HG03432 (cell line): ENCODE measurements at regions not wholly inside any gene's neighbourhood (a gene's known extent, or its start where the extent isn't known, plus 50 kb on each side); places are given as distances from the start of the nearest gene placed in this dataset.

Experiments used
- ATAC-seq: cut with Tn5 transposase; IDR thresholded peaks from one replicate; pipeline ENCODE4 v1.9.1; 2021; ENCODE audit warnings: mild to moderate bottlenecking, moderate library complexity; ENCODE audit not compliant: unreplicated experiment

- no peak for ATAC-seq
Measured at GRCh38 chr17:53353919-53354351, 468.8 kb upstream of the KIF2B start.

- no peak for ATAC-seq
Measured at GRCh38 chr17:53344778-53345177, 477.9 kb upstream of the KIF2B start.

- ATAC-seq, result no peak
Measured at GRCh38 chr17:53336281-53336680, 486.4 kb upstream of the KIF2B start.

DNA sequence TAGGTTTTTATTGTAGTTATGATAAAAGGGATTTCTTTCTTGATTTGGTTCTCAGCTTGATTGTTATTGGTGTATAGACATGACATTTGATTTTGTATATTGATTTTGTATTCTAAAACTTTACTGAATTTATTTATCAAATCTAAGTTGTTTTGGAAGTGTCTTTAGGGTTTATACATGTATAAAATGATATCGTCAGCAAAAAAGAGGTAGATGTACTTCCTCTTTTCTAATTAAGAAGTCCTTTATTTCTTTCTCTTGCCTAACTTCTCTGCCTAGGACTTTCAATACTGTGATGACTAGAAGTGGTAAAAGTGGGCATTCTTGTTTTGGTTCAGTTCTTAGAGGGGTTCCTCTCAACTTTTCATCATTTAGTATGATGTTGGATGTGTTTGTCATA lies 487.3 kb upstream of the KIF2B start:
- ATAC-seq, result no peak

GRCh38 chr17:53330756-53331155 lies 492.0 kb upstream of the KIF2B start:
- ATAC-seq, result no peak

- ATAC-seq, result no peak
Measured at GRCh38 chr17:53321651-53322050, 501.1 kb upstream of the KIF2B start.

DNA sequence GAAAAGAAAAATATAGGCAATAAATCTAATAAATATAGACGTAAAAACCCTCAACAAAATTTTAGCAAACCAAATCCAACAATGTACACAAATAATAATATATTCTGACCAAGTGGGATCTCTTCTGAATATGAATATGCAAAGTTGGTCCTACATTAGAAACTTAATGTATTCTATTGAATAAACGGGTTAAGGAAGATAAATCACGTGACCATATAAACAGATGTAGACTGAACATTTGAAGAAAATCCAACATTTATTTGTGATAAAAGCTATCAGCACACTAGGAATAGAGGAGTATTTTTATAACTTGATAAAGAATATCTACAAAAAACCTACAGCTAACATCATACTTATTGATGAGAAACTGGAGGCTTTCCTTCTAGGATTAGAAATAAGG lies 502.8 kb upstream of the KIF2B start:
- no peak for ATAC-seq

DNA sequence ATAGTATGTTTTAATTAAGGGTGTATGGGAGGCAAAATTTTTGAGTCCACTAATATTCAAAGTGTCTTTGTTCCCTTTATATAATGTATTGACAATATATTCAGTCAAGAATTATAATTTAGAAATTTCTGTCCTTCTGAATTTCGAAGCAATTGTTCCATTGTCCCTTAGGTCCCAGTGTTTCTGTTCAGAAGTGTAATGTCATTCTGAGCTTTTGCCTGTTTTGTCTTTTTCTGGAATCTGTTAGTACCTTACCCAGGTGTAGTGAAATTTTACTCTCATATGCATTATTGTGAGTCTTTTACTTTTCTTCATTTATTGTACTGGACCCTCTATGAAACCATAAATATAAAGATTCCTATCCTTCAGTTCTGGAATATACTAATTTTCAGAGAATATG lies 505.7 kb upstream of the KIF2B start:
- ATAC-seq, result no peak

DNA sequence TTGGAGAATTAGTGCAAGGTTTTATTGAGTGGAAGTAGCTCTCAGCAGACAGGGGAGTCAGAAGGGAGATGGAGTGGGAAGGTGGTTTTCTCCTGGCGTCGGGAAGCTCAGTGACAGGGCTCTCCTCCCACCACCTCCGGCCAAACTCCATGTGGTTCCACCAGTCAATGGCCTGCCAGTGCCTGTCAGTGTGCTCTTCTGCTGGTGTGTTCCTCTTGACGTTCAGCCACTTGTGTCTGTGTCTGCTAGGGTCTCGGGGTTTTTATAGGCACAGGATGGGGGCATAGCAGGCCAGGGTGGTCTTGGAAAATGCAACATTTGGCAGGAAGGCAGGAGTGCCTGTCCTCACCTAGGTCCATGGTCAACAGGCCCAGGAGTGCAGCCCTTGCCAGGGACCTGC lies 506.7 kb upstream of the KIF2B start:
- no peak for ATAC-seq

GRCh38 chr17:53314521-53314920 lies 508.2 kb upstream of the KIF2B start:
- ATAC-seq, result no peak

- ATAC-seq, result no peak
Measured at GRCh38 chr17:53313746-53314145, 509.0 kb upstream of the KIF2B start.

DNA sequence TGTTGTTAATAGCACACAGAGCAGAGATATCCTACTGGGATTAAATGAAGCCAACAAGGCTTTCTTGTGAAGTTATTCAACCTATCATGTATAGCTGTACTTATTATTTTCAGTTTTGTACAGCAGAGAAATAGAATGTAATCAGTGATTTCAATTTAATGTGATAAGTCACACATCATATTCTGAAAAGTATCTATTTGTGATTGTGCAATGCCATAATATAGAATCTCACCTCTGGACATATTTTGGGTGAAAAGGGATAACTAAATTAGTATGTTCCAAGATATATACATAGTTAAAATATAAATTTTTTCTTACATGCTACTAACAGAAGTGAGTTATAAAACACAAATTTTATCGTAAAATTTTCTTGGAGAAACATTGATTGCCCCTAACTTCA lies 544.3 kb upstream of the KIF2B start:
- ATAC-seq, result no peak

DNA sequence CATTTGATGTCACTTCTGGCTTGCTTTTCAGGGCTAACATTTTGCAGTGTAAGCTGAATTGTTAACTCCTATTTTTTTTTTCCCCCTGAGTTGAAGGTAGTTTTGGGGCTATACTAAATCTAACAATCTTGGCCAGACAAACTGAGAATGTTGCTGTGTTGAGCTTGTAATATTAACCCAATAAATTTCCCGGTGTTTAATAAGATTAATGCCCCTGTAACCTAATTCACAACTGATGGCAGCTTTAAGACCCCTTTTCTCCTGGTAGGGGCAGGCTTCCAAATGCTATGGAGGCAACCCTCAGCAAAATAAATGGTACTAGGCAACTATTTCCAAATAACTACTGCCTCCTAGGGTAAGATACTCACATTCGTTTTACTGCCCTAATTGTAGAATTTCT lies 549.6 kb upstream of the KIF2B start:
- ATAC-seq, result no peak

- no peak for ATAC-seq
Measured at GRCh38 chr17:53270936-53271335, 551.8 kb upstream of the KIF2B start.

GRCh38 chr17:53264730-53265129 lies 558.0 kb upstream of the KIF2B start:
- ATAC-seq, result no peak

- no peak for ATAC-seq
Measured at GRCh38 chr17:53253956-53254597, 568.6 kb upstream of the KIF2B start.

- no peak for ATAC-seq
Measured at GRCh38 chr17:53249036-53249435, 573.7 kb upstream of the KIF2B start.

GRCh38 chr17:53234138-53234537 lies 588.6 kb upstream of the KIF2B start:
- ATAC-seq, result no peak

- ATAC-seq, result no peak
Measured at GRCh38 chr17:53227514-53227913, 595.2 kb upstream of the KIF2B start.

GRCh38 chr17:53227111-53227510 lies 595.6 kb upstream of the KIF2B start:
- ATAC-seq, result no peak

DNA sequence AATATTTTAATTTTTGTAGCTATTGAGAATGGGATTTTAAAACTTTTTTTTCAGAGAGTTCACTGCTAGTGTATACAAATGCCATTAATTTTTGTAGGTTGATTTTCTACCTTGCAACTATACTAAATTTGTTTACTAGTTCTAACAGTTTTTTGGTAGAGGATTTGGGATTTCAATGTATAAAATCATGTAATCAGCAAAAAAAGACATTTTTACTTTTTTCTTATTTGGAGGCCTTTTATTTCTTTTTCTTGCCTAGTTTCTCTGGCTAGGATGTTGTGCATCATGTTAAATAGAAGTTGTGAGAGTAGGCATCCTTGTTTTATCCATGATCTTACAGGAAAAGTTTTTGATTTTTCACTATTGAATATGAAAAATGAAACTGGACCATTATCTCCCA lies 602.9 kb upstream of the KIF2B start:
- ATAC-seq, result no peak

DNA sequence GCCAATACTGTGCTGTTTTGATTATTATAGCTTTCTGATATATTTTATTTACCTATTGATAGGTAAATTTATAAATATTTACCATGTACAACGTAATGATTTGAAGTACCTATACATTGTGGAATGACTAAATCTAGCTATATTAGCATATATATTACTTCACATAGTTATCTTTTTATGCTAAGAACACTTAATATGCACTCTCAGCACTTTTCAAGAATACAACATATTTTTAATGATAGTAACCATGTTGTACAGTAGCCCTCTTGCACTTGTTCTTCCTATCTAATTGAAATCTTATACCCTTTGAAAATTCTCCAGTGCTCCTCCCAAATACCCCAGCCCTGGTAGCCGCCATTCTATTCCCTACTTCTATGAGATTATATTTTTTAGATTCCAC lies 604.0 kb upstream of the KIF2B start:
- no peak for ATAC-seq

DNA sequence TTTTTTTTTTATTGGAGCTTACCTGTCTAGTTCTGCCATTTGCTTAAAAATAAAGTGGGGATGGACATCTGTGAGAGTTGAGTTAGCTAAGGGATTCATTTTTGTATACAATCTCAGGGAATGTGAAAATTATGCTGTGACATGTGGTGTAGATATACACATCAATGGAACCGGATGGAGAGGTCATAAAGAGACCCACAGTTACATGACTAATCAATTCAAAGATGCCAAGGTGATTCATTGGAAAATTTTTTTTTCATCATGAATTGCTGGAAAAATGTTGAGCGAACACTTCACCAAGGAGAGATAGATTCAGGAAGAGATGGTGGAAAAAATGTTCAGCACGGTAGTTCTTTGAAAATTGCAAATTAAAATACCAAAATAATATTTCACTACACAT lies 605.4 kb upstream of the KIF2B start:
- no peak for ATAC-seq
